IMR-90 (cell line): ENCODE measurements at regions not wholly inside any gene's neighbourhood (a gene's known extent, or its start where the extent isn't known, plus 50 kb on each side); places are given as distances from the start of the nearest gene placed in this dataset.

ENCODE experiments used
- ATAC-seq: fragments of 200-7000 bp; cut with Tn5 transposase; 2 replicates; pipeline ENCODE4 v1.9.1; 2020; ENCODE audit warnings: low read depth, mild to moderate bottlenecking, moderate library complexity
- BruUV-seq: library from RNA; stranded (reverse); fragments of 400-500 nt; replicated peaks from 2 replicates; lab custom pipeline; 2021; lab: Mats Ljungman, UMichigan
- CTCF ChIA-PET: fragments of 300-600 bp; formaldehyde crosslinking; extraction: SDS; loops from one replicate; lab custom pipeline; 2021; ENCODE audit warnings: antibody characterized with exemption; lab: Yijun Ruan, JAX
- POLR2A ChIA-PET: fragments of 300-600 bp; sonication (Branson Sonifier 250); formaldehyde crosslinking; loops from one replicate; lab custom pipeline; 2022; ENCODE audit warnings: antibody characterized with exemption; ENCODE audit not compliant: unreplicated experiment; lab: Charles Lee
- DNase-seq: peaks from one replicate; pipeline ENCODE4 v3.0.0; 2013
- H2AFZ ChIP-seq: replicated peaks from 2 replicates; pipeline ENCODE3; 2013; ENCODE audit warnings: low read length, mild to moderate bottlenecking; ENCODE audit not compliant: poor library complexity
- H2AK5ac ChIP-seq: 2 replicates; pipeline ENCODE4 v1.6.1; 2013; ENCODE audit warnings: low read depth, low read length, inconsistent platforms
- H2AK9ac ChIP-seq: replicated peaks from 2 replicates; pipeline ENCODE3; 2013; ENCODE audit warnings: mild to moderate bottlenecking, low read depth, low read length, moderate library complexity; ENCODE audit not compliant: poor library complexity
- H2BK120ac ChIP-seq: 2 replicates; pipeline ENCODE4 v1.6.1; 2013; ENCODE audit warnings: low read depth, low read length, inconsistent platforms
- H2BK15ac ChIP-seq: 3 replicates; pipeline ENCODE4 v1.6.1; 2013; ENCODE audit warnings: low read depth, low read length, inconsistent platforms
- H2BK20ac ChIP-seq: 2 replicates; pipeline ENCODE4 v1.6.1; 2013; ENCODE audit warnings: low read depth, mild to moderate bottlenecking, inconsistent platforms, low read length, moderate library complexity
- H2BK5ac ChIP-seq: 2 replicates; pipeline ENCODE4 v1.6.1; 2013; ENCODE audit warnings: mild to moderate bottlenecking, low read depth, low read length, inconsistent platforms; ENCODE audit not compliant: poor library complexity, severe bottlenecking
- H3K14ac ChIP-seq: replicated peaks from 2 replicates; pipeline ENCODE4 v1.6.1; 2013; ENCODE audit warnings: low read depth, low read length, inconsistent platforms
- H3K18ac ChIP-seq: 2 replicates; pipeline ENCODE4 v1.6.1; 2013; ENCODE audit warnings: low read depth, low read length, control low read depth
- H3K23ac ChIP-seq: 2 replicates; pipeline ENCODE4 v1.6.1; 2013; ENCODE audit warnings: low read depth, low read length, inconsistent platforms
- H3K27ac ChIP-seq: 2 replicates; pipeline ENCODE4 v1.5.1; 2013; ENCODE audit warnings: mild to moderate bottlenecking, control low read depth, low read length; ENCODE audit not compliant: insufficient read depth
- H3K27me3 ChIP-seq: 2 replicates; pipeline ENCODE4 v1.6.1; 2013; ENCODE audit warnings: low read length; ENCODE audit not compliant: control insufficient read depth, insufficient read depth
- H3K36me3 ChIP-seq: 2 replicates; pipeline ENCODE4 v1.6.1; 2013; ENCODE audit warnings: low read length, mixed read lengths; ENCODE audit not compliant: control insufficient read depth, insufficient read depth
- H3K4ac ChIP-seq: 2 replicates; pipeline ENCODE4 v1.6.1; 2013; ENCODE audit warnings: low read depth, low read length, inconsistent platforms
- H3K4me1 ChIP-seq: 2 replicates; pipeline ENCODE4 v1.6.1; 2013; ENCODE audit warnings: low read length, mixed read lengths; ENCODE audit not compliant: control insufficient read depth, insufficient read depth
- H3K4me2 ChIP-seq: 2 replicates; pipeline ENCODE4 v1.6.1; 2013; ENCODE audit warnings: low read depth, mild to moderate bottlenecking, control low read depth, low read length, moderate library complexity
- H3K4me3 ChIP-seq: 2 replicates; pipeline ENCODE4 v1.5.1; 2013; ENCODE audit warnings: low read depth, mild to moderate bottlenecking, control low read depth, low read length, moderate library complexity; ENCODE audit not compliant: insufficient read depth
- H3K56ac ChIP-seq: 2 replicates; pipeline ENCODE4 v1.6.1; 2013; ENCODE audit warnings: low read length, inconsistent platforms; ENCODE audit not compliant: insufficient read depth; ENCODE audit errors: extremely low read depth
- H3K79me1 ChIP-seq, 2 experiments: 2 replicates each; pipeline ENCODE4 v1.6.1; 2013; ENCODE audit warnings: low read length in 2 of 2, inconsistent platforms in 1 of 2, low read depth in 1 of 2
- H3K9ac ChIP-seq: 2 replicates; pipeline ENCODE4 v1.6.1; 2013; ENCODE audit warnings: low read depth, low read length, control low read depth
- H3K9me1 ChIP-seq: 2 replicates; pipeline ENCODE4 v1.6.1; 2013; ENCODE audit warnings: low read length, inconsistent platforms; ENCODE audit not compliant: insufficient read depth
- H3K9me3 ChIP-seq: 2 replicates; pipeline ENCODE4 v1.6.1; 2013; ENCODE audit warnings: low read length; ENCODE audit not compliant: control insufficient read depth, insufficient read depth
- H4K20me1 ChIP-seq: 2 replicates; pipeline ENCODE4 v1.6.1; 2013; ENCODE audit warnings: low read length, inconsistent platforms; ENCODE audit not compliant: insufficient read depth
- H4K5ac ChIP-seq: 2 replicates; pipeline ENCODE4 v1.6.1; 2013; ENCODE audit warnings: mild to moderate bottlenecking, low read depth, low read length, control low read depth
- H4K8ac ChIP-seq, 2 experiments: 2 replicates each; pipeline ENCODE4 v1.6.1; 2013; ENCODE audit warnings: low read depth in 2 of 2, low read length in 2 of 2, control low read depth in 1 of 2, inconsistent platforms in 1 of 2
- H4K91ac ChIP-seq: 2 replicates; pipeline ENCODE4 v1.6.1; 2013; ENCODE audit warnings: low read depth, low read length, inconsistent platforms; ENCODE audit not compliant: insufficient read depth
- BHLHE40 ChIP-seq: fragments of 150-350 bp; IDR thresholded peaks from 2 replicates; pipeline ENCODE4 v1.6.1; 2016; ENCODE audit warnings: mild to moderate bottlenecking, low read depth, low read length
- WGBS, 2 experiments: methylation state at CpG; one replicate each; pipeline versions ENCODE4 v1.1.5 to v1.1.7; 2013; ENCODE audit warnings: missing lambda C conversion rate in 2 of 2; ENCODE audit not compliant: insufficient read length in 1 of 2; ENCODE audit errors: extremely low coverage in 2 of 2; 5-methylcytosine and 5-hydroxymethylcytosine counted together
- dilution Hi-C: fragments of 300-500 bp; cut with HindIII; formaldehyde crosslinking; loops from one replicate; pipeline ENCODE4 v1.14.3; 2018; ENCODE audit warnings: low sequenced_read_pairs; ENCODE audit not compliant: unreplicated experiment
- in situ Hi-C: fragments of 300-500 bp; cut with MboI; formaldehyde crosslinking; loops from 3 replicates; pipeline ENCODE4 v1.14.3; 2019; ENCODE audit warnings: low sequenced_read_pairs, inconsistent platforms, mixed read lengths
- intact Hi-C: fragments of 100-400 bp; cut with micrococcal nuclease; formaldehyde crosslinking; loops from 2 replicates; pipeline ENCODE4 v1.10.0; 2022

DNA sequence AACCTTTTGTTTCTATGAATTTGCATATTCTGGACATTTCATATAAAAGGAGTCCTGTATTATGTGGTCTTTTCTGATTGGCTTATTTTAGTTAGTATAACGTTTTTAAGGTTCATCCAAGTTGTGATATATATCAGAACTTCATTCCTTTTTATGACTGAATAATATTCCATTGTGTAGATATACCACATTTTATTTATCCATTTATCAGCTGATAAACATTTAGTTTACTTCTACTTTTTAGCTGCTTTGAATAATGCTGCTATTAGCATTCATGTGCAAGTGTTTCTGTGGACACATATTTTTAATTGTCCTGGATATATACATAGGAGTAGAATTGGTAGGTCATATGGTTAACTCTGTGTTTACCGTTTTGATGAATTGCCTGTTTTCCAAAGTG lies 498.5 kb upstream of the ADAMTS9 start:
- TF ChIP-seq BHLHE40 = no peak
- dilution Hi-C loops = no loop called here
- no peak overlapping the region for H2BK5ac ChIP-seq
- H3K4ac ChIP-seq = no peak overlapping the region
- no peak overlapping the region for H3K18ac ChIP-seq
- H4K20me1 ChIP-seq = no peaks in the 10 kb centered on the region
- ChIA-PET POLR2A (no interaction called here), CTCF (no interaction called here)
- H4K91ac ChIP-seq = no peak overlapping the region
- H3K36me3 ChIP-seq = no peaks in the 10 kb centered on the region
- H3K27me3 ChIP-seq = peaks cover 4% of the 10 kb centered on the region
- H3K9me3 ChIP-seq = no peaks in the 10 kb centered on the region
- H3K56ac ChIP-seq = no peak overlapping the region
- H3K9ac ChIP-seq = no peak overlapping the region
- ATAC-seq (no peak), DNase-seq (no peak)
- H3K14ac ChIP-seq = no peak overlapping the region
- H3K4me3 ChIP-seq = no peak overlapping the region
- no peak overlapping the region for H2AFZ ChIP-seq
- H2BK15ac ChIP-seq = no peak overlapping the region
- no peaks in the 10 kb centered on the region for H3K4me1 ChIP-seq
- no peak overlapping the region for H2BK20ac ChIP-seq
- H3K4me2 ChIP-seq = no peak overlapping the region
- no CpG with 5 or more reads among the region's 2 CpGs for WGBS, 2 experiments
- H3K79me1 ChIP-seq = no peaks in the 10 kb centered on the region
- intact Hi-C loops = no loop called here
- H2AK9ac ChIP-seq = no peak overlapping the region
- H4K5ac ChIP-seq = no peak overlapping the region
- no peak overlapping the region for H3K23ac ChIP-seq
- H3K27ac ChIP-seq = no peak overlapping the region
- no peaks in the 10 kb centered on the region for H3K9me1 ChIP-seq
- no TSS peak for BruUV-seq
- no peak overlapping the region for H2BK120ac ChIP-seq
- no peak overlapping the region for H2AK5ac ChIP-seq
- no peak overlapping the region for H4K8ac ChIP-seq
- in situ Hi-C loops = no loop called here
